Adrenal gland (tissue), 5 donors: ENCODE measurements at regions not wholly inside any gene's neighbourhood (a gene's known extent, or its start where the extent isn't known, plus 50 kb on each side); places are given as distances from the start of the nearest gene placed in this dataset.

Experiments
- CTCF ChIP-seq, 6 experiments: fragments of 450-650 bp in 4 of 6; fragments of 200-600 bp in 2 of 6; sonication (generic) in 1 of 6; IDR thresholded peaks; 1 replicate in 5 of 6; 2 replicates in 1 of 6; pipeline versions ENCODE4 v1.5.1 to v1.8.0; 2016 to 2021; ENCODE audit warnings: antibody characterized with exemption in 6 of 6, mild to moderate bottlenecking in 2 of 6, moderate library complexity in 1 of 6
- POLR2A ChIP-seq, 2 donors: fragments of 450-650 bp; IDR thresholded peaks; one replicate each; pipeline ENCODE4 v1.6.1; 2017; ENCODE audit warnings: antibody characterized with exemption in 2 of 2, mild to moderate bottlenecking in 2 of 2, moderate library complexity in 1 of 2
- donor health status: DM: no; HTN: no; CAD: no.

- TF ChIP-seq CTCF (IDR thresholded peaks at IDR 0.05) (no peak), POLR2A (IDR thresholded peaks at IDR 0.05) (no peak)
These were observed 67.1 kb upstream of the TSC22D1 start for GRCh38 chr13:44643256-44643655.
